Tibial artery (tissue), 4 donors: ENCODE measurements at regions not wholly inside any gene's neighbourhood (a gene's known extent, or its start where the extent isn't known, plus 50 kb on each side); places are given as distances from the start of the nearest gene placed in this dataset.

Experiments
- DNase-seq, 2 donors: peaks; one replicate each; pipeline ENCODE4 v3.0.0-alpha.2; 2019
- H3K27ac ChIP-seq, 2 donors: fragments of 200-600 bp; sonication (generic) in 1 of 2; 1 replicate in 1 of 2; 2 replicates in 1 of 2; pipeline ENCODE4 v1.5.1; 2018 to 2019; ENCODE audit warnings: mild to moderate bottlenecking in 1 of 2
- H3K27me3 ChIP-seq, 2 donors: fragments of 200-600 bp; sonication (generic) in 1 of 2; one replicate each; pipeline versions ENCODE4 v1.5.1 to v1.6.0; 2016 to 2019
- H3K36me3 ChIP-seq, 3 donors: fragments of 200-600 bp; sonication (generic) in 2 of 3; one replicate each; pipeline ENCODE4 v1.5.1; 2016 to 2019; ENCODE audit warnings: mild to moderate bottlenecking in 2 of 3
- H3K4me1 ChIP-seq, 4 donors: fragments of 200-600 bp; sonication (generic) in 2 of 4; 1 replicate in 3 of 4; 2 replicates in 1 of 4; pipeline ENCODE4 v1.5.1; 2016 to 2019
- H3K4me3 ChIP-seq, 2 donors: fragments of 200-600 bp; sonication (generic) in 1 of 2; 1 replicate in 1 of 2; 2 replicates in 1 of 2; pipeline ENCODE4 v1.5.1; 2018 to 2019; ENCODE audit warnings: mild to moderate bottlenecking in 2 of 2
- H3K9me3 ChIP-seq, 3 donors: fragments of 200-600 bp; sonication (generic) in 1 of 3; one replicate each; pipeline ENCODE4 v1.5.1; 2016 to 2019
- CTCF ChIP-seq, 2 experiments: fragments of 200-600 bp in 1 of 2; fragments of 450-650 bp in 1 of 2; IDR thresholded peaks; one replicate each; pipeline ENCODE4 v1.5.1; 2017 to 2019; ENCODE audit warnings: antibody characterized with exemption in 2 of 2, mild to moderate bottlenecking in 1 of 2, moderate library complexity in 1 of 2
- intact Hi-C: fragments of 100-400 bp; cut with DNase I; formaldehyde crosslinking; loops from one replicate; pipeline ENCODE4 v1.15.0; 2023; ENCODE audit warnings: low total_unique reads

DNA sequence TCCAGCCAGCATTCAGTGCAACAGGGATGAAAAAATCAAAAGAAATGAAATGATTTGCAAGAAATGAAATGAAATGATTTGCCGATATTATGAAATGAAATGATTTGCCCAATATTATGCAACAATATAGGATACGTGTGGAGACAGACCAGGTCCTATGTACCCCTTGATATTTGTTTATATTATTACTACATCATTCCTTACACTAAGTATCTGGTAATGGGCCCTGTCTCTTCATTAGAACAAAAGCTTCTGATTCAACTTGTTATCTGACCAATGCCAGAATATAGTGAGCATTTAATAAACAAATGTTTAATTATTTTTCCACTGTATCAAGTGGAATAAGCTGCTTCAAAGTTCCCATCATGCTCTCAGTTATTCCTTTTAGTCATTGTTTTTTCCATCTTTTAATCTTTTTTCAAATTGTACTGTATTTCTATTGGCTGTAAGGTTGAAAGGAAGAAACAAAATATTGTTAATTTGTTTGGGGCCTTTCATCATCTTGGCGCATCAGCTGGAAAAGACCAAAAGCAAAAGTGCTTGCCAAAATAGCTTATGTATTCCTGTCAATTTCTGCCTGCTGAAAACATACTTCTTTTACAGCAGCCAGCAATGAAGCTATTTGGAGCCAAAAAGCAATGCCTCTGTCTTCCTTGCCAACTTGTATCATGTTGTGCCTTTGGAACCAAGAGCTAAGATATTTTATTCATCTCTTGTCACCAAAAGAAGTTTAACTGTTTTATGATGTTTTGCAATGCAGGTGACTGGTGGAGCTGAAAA lies 2314.9 kb downstream of the LRRC4C start:
- H3K4me1 ChIP-seq: no peaks in the 10 kb centered on the region
- no peak for DNase-seq
- H3K9me3 ChIP-seq: no peaks in the 10 kb centered on the region
- intact Hi-C loops: no loop called here
- no peak overlapping the region for H3K27ac ChIP-seq
- TF ChIP-seq CTCF (IDR thresholded peaks at IDR 0.05): no peak
- H3K36me3 ChIP-seq: no peaks in the 10 kb centered on the region
- H3K27me3 ChIP-seq: no peaks in the 10 kb centered on the region
- no peak overlapping the region for H3K4me3 ChIP-seq

- intact Hi-C loops: no loop called here
- Histone ChIP-seq H3K4me3 (no peak overlapping the region), H3K27ac (no peak overlapping the region), H3K4me1 (no peaks in the 10 kb centered on the region), H3K36me3 (no peaks in the 10 kb centered on the region), H3K27me3 (no peaks in the 10 kb centered on the region), H3K9me3 (no peaks in the 10 kb centered on the region)
- TF ChIP-seq CTCF (IDR thresholded peaks at IDR 0.05): no peak
- no peak for DNase-seq
Measured at GRCh38 chr11:39139581-39139980, 2319.9 kb downstream of the LRRC4C start.

- intact Hi-C loops: no loop called here
Measured at GRCh38 chr11:39120890-39121289, 2338.6 kb downstream of the LRRC4C start.

GRCh38 chr11:39113606-39114005 lies 2345.8 kb downstream of the LRRC4C start:
- no peak for TF ChIP-seq CTCF (IDR thresholded peaks at IDR 0.05)
- H3K27me3 ChIP-seq: no peaks in the 10 kb centered on the region
- no peaks in the 10 kb centered on the region for H3K36me3 ChIP-seq
- DNase-seq: no peak
- no peak overlapping the region for H3K27ac ChIP-seq
- no peak overlapping the region for H3K4me3 ChIP-seq
- intact Hi-C loops: no loop called here
- H3K4me1 ChIP-seq: no peaks in the 10 kb centered on the region
- H3K9me3 ChIP-seq: no peaks in the 10 kb centered on the region

More at GRCh38 chr11:39120890-39121289, 2338.6 kb downstream of the LRRC4C start:
- H3K9me3 ChIP-seq: no peaks in the 10 kb centered on the region
- no peak for TF ChIP-seq CTCF (IDR thresholded peaks at IDR 0.05)
- no peak for DNase-seq
- no peak overlapping the region for H3K4me3 ChIP-seq
- no peaks in the 10 kb centered on the region for H3K27me3 ChIP-seq
- no peaks in the 10 kb centered on the region for H3K36me3 ChIP-seq
- H3K4me1 ChIP-seq: no peaks in the 10 kb centered on the region
- H3K27ac ChIP-seq: no peak overlapping the region

DNA sequence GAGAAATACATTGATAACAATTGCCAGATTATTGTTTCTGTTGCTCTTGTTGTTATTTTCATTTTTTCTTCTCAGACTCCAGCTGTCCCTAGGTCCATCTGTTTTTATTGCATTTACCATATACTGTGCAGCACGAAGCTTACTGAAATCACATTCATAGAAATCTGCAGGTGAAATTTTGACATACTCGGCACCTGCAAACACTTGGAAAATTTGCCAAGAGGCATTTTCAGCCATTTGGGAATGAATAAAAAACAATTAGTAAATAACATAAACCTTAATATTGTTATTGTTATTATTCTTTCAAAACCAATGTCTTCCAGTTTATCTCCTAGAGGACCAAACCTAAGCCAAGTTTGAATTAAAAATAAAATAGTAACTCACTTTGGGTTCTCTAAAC lies 2357.2 kb downstream of the LRRC4C start:
- no peaks in the 10 kb centered on the region for H3K27me3 ChIP-seq
- H3K4me1 ChIP-seq: no peaks in the 10 kb centered on the region
- H3K9me3 ChIP-seq: peaks cover 0 to 5% (median 0%) of the 10 kb centered on the region in 3 donors
- no peak overlapping the region for H3K4me3 ChIP-seq
- intact Hi-C loops: no loop called here
- TF ChIP-seq CTCF (IDR thresholded peaks at IDR 0.05): no peak
- H3K27ac ChIP-seq: no peak overlapping the region
- DNase-seq: no peak
- no peaks in the 10 kb centered on the region for H3K36me3 ChIP-seq
